ENCODE measurements at regions not wholly inside any gene's neighbourhood (a gene's known extent, or its start where the extent isn't known, plus 50 kb on each side); places are given as distances from the start of the nearest gene placed in this dataset.

DNA sequence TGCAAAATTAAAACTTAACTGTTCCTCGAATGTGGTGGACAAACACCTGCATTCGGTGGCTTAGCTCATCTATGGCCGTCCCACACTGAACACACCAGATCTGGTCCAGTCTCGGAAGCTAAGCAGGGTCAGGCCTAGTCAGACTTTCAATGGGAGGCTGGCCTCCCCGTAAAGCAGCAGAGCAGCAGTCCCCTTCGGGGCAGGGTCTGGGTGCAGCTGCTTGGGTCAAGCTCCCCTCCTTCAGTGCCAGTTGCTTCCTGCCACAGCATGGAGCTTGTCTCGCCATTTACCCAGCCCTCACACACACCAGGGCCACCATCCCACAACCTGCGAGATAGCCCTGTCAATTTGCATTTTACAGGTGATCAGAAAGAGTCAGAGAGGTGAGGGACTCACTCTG, 93.2 kb downstream of the TUBA3C start:
- Histone ChIP-seq H2AK9ac (replicated peaks; ENCODE audit: low read depth, low read length, poor library complexity) (no peak overlapping the region), H3K9me1 (ENCODE audit: insufficient read depth, low read length) (no peaks in the 10 kb centered on the region), H3K4ac (ENCODE audit: low read depth, low read length) (no peak overlapping the region), H4K8ac (ENCODE audit: low read depth in 2 of 2, low read length in 2 of 2) (no peak overlapping the region), H2BK5ac (ENCODE audit: low read depth, low read length, poor library complexity, severe bottlenecking) (no peak overlapping the region), H3K9ac (ENCODE audit: low read depth, low read length) (no peak overlapping the region), H3K14ac (replicated peaks; ENCODE audit: low read depth, low read length) (no peak overlapping the region), H4K20me1 (ENCODE audit: insufficient read depth, low read length) (no peaks in the 10 kb centered on the region), H2BK20ac (ENCODE audit: low read depth, low read length) (no peak overlapping the region), H2AK5ac (ENCODE audit: low read depth, low read length) (no peak overlapping the region), H3K4me1 (ENCODE audit: control insufficient read depth, insufficient read depth, low read length) (no peaks in the 10 kb centered on the region), H2AFZ (replicated peaks; ENCODE audit: low read length, poor library complexity) (no peak overlapping the region), H3K27me3 (ENCODE audit: control insufficient read depth, insufficient read depth, low read length) (no peaks in the 10 kb centered on the region), H2BK15ac (ENCODE audit: low read depth, low read length) (no peak overlapping the region), H3K4me2 (ENCODE audit: low read depth, low read length) (no peak overlapping the region), H3K18ac (ENCODE audit: low read depth, low read length) (no peak overlapping the region), H2BK120ac (ENCODE audit: low read depth, low read length) (no peak overlapping the region), H3K56ac (ENCODE audit: extremely low read depth, insufficient read depth, low read length) (no peak overlapping the region), H3K23ac (ENCODE audit: low read depth, low read length) (no peak overlapping the region), H4K5ac (ENCODE audit: low read depth, low read length) (no peak overlapping the region), H3K36me3 (ENCODE audit: control insufficient read depth, insufficient read depth, low read length) (no peaks in the 10 kb centered on the region), H3K27ac (ENCODE audit: insufficient read depth, low read length) (no peak overlapping the region), H3K4me3 (ENCODE audit: insufficient read depth, low read depth, low read length) (no peak overlapping the region), H4K91ac (ENCODE audit: insufficient read depth, low read depth, low read length) (no peak overlapping the region), H3K9me3 (ENCODE audit: control insufficient read depth, insufficient read depth, low read length) (peaks cover 60% of the 10 kb centered on the region), H3K79me1 (ENCODE audit: low read depth in 1 of 2, low read length in 2 of 2) (no peaks in the 10 kb centered on the region)
- no TSS peak for BruUV-seq (replicated peaks)
- no peak for ATAC-seq (ENCODE audit: low read depth)
- intact Hi-C loops (cut with micrococcal nuclease) (no loop called here), dilution Hi-C loops (cut with HindIII; ENCODE audit: low sequenced_read_pairs, unreplicated experiment) (no loop called here), in situ Hi-C loops (cut with MboI; ENCODE audit: low sequenced_read_pairs) (no loop called here)
- ChIA-PET CTCF (interaction anchor here (0.6 kb wide), 1 partner anchor 353 kb away, joined by 3 read pairs; no protein-coding TSS in a partner anchor), POLR2A (ENCODE audit: unreplicated experiment) (no interaction called here)
- no peak for TF ChIP-seq NFE2L2 (IDR thresholded peaks at IDR 0.05; ENCODE audit: low read depth, low read length)
- TF ChIP-seq, protein P1, sequence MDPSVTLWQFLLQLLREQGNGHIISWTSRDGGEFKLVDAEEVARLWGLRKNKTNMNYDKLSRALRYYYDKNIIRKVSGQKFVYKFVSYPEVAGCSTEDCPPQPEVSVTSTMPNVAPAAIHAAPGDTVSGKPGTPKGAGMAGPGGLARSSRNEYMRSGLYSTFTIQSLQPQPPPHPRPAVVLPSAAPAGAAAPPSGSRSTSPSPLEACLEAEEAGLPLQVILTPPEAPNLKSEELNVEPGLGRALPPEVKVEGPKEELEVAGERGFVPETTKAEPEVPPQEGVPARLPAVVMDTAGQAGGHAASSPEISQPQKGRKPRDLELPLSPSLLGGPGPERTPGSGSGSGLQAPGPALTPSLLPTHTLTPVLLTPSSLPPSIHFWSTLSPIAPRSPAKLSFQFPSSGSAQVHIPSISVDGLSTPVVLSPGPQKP (IDR thresholded peaks at IDR 0.05; ENCODE audit: borderline replicate concordance, low read depth, low read length): no peak
- no peak for TF ChIP-seq RAD21 (IDR thresholded peaks at IDR 0.05; ENCODE audit: low read length)
- TF ChIP-seq, protein P2, sequence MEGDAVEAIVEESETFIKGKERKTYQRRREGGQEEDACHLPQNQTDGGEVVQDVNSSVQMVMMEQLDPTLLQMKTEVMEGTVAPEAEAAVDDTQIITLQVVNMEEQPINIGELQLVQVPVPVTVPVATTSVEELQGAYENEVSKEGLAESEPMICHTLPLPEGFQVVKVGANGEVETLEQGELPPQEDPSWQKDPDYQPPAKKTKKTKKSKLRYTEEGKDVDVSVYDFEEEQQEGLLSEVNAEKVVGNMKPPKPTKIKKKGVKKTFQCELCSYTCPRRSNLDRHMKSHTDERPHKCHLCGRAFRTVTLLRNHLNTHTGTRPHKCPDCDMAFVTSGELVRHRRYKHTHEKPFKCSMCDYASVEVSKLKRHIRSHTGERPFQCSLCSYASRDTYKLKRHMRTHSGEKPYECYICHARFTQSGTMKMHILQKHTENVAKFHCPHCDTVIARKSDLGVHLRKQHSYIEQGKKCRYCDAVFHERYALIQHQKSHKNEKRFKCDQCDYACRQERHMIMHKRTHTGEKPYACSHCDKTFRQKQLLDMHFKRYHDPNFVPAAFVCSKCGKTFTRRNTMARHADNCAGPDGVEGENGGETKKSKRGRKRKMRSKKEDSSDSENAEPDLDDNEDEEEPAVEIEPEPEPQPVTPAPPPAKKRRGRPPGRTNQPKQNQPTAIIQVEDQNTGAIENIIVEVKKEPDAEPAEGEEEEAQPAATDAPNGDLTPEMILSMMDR (conservative IDR thresholded peaks at IDR 0.05; ENCODE audit: low read depth, low read length): no peak
- DNase-seq: no peak
- no CpG with 5 or more reads among the region's 8 CpGs for WGBS, 2 experiments (ENCODE audit: extremely low coverage in 2 of 2, insufficient read length in 1 of 2)
